ENCODE measurements at regions not wholly inside any gene's neighbourhood (a gene's known extent, or its start where the extent isn't known, plus 50 kb on each side); places are given as distances from the start of the nearest gene placed in this dataset.

GRCh38 chr12:23005387-23005786 lies 380.4 kb downstream of the ETNK1 start:
- Histone ChIP-seq H4K20me1 (ENCODE audit: insufficient read depth, low read length, poor library complexity, severe bottlenecking) (no peaks in the 10 kb centered on the region), H3K9me3 (ENCODE audit: insufficient read depth, low read depth, low read length) (no peaks in the 10 kb centered on the region), H3K9ac (ENCODE audit: low read depth, low read length, poor library complexity, severe bottlenecking) (no peak overlapping the region), H2AFZ (ENCODE audit: low read length) (no peak overlapping the region), H3K27me3 (ENCODE audit: insufficient read depth, low read length, poor library complexity, severe bottlenecking) (no peaks in the 10 kb centered on the region), H3K4me2 (ENCODE audit: low read depth, low read length, poor library complexity, severe bottlenecking) (no peak overlapping the region), H3K79me2 (ENCODE audit: insufficient read depth, low read length) (no peaks in the 10 kb centered on the region), H3K4me3 (ENCODE audit: low read length, poor library complexity, severe bottlenecking) (no peak overlapping the region), H3K4me1 (ENCODE audit: insufficient read depth, low read length, poor library complexity, severe bottlenecking) (no peaks in the 10 kb centered on the region), H3K36me3 (ENCODE audit: insufficient read depth, low read length) (no peaks in the 10 kb centered on the region), H3F3A (ENCODE audit: low read depth) (no peaks in the 10 kb centered on the region), H3K9me2 (replicated peaks; ENCODE audit: low read depth, low read length) (no peaks in the 10 kb centered on the region)
- TF ChIP-seq, protein P1, sequence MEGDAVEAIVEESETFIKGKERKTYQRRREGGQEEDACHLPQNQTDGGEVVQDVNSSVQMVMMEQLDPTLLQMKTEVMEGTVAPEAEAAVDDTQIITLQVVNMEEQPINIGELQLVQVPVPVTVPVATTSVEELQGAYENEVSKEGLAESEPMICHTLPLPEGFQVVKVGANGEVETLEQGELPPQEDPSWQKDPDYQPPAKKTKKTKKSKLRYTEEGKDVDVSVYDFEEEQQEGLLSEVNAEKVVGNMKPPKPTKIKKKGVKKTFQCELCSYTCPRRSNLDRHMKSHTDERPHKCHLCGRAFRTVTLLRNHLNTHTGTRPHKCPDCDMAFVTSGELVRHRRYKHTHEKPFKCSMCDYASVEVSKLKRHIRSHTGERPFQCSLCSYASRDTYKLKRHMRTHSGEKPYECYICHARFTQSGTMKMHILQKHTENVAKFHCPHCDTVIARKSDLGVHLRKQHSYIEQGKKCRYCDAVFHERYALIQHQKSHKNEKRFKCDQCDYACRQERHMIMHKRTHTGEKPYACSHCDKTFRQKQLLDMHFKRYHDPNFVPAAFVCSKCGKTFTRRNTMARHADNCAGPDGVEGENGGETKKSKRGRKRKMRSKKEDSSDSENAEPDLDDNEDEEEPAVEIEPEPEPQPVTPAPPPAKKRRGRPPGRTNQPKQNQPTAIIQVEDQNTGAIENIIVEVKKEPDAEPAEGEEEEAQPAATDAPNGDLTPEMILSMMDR (conservative IDR thresholded peaks at IDR 0.05; ENCODE audit: low read length): no peak
- TF ChIP-seq EZH2phosphoT487 (IDR thresholded peaks at IDR 0.05; ENCODE audit: borderline replicate concordance): no peak

GRCh38 chr12:23006413-23006812 lies 381.4 kb downstream of the ETNK1 start:
- Histone ChIP-seq H3K4me3 (ENCODE audit: low read length, poor library complexity, severe bottlenecking) (no peak overlapping the region), H3K9me3 (ENCODE audit: insufficient read depth, low read depth, low read length) (no peaks in the 10 kb centered on the region), H4K20me1 (ENCODE audit: insufficient read depth, low read length, poor library complexity, severe bottlenecking) (no peaks in the 10 kb centered on the region)

GRCh38 chr12:23008623-23009022 lies 383.7 kb downstream of the ETNK1 start:
- Histone ChIP-seq H3K4me1 (ENCODE audit: insufficient read depth, low read length, poor library complexity, severe bottlenecking) (no peaks in the 10 kb centered on the region), H3K9ac (ENCODE audit: low read depth, low read length, poor library complexity, severe bottlenecking) (no peak overlapping the region), H3K4me3 (ENCODE audit: low read length, poor library complexity, severe bottlenecking) (no peak overlapping the region), H2AFZ (ENCODE audit: low read length) (no peak overlapping the region), H3F3A (ENCODE audit: low read depth) (no peaks in the 10 kb centered on the region), H3K27me3 (ENCODE audit: insufficient read depth, low read length, poor library complexity, severe bottlenecking) (no peaks in the 10 kb centered on the region), H3K4me2 (ENCODE audit: low read depth, low read length, poor library complexity, severe bottlenecking) (no peak overlapping the region), H3K79me2 (ENCODE audit: insufficient read depth, low read length) (no peaks in the 10 kb centered on the region), H3K36me3 (ENCODE audit: insufficient read depth, low read length) (no peaks in the 10 kb centered on the region), H3K9me3 (ENCODE audit: insufficient read depth, low read depth, low read length) (no peaks in the 10 kb centered on the region), H4K20me1 (ENCODE audit: insufficient read depth, low read length, poor library complexity, severe bottlenecking) (no peaks in the 10 kb centered on the region), H3K9me2 (replicated peaks; ENCODE audit: low read depth, low read length) (no peaks in the 10 kb centered on the region)
- no peak for TF ChIP-seq EZH2phosphoT487 (IDR thresholded peaks at IDR 0.05; ENCODE audit: borderline replicate concordance)
- TF ChIP-seq, protein P1 (conservative IDR thresholded peaks at IDR 0.05; ENCODE audit: low read length): no peak

More at GRCh38 chr12:23006413-23006812, 381.4 kb downstream of the ETNK1 start:
- Histone ChIP-seq H3F3A (ENCODE audit: low read depth) (no peaks in the 10 kb centered on the region), H2AFZ (ENCODE audit: low read length) (no peak overlapping the region), H3K9me2 (replicated peaks; ENCODE audit: low read depth, low read length) (no peaks in the 10 kb centered on the region), H3K27me3 (ENCODE audit: insufficient read depth, low read length, poor library complexity, severe bottlenecking) (no peaks in the 10 kb centered on the region), H3K4me2 (ENCODE audit: low read depth, low read length, poor library complexity, severe bottlenecking) (no peak overlapping the region), H3K9ac (ENCODE audit: low read depth, low read length, poor library complexity, severe bottlenecking) (no peak overlapping the region), H3K4me1 (ENCODE audit: insufficient read depth, low read length, poor library complexity, severe bottlenecking) (no peaks in the 10 kb centered on the region), H3K79me2 (ENCODE audit: insufficient read depth, low read length) (no peaks in the 10 kb centered on the region), H3K36me3 (ENCODE audit: insufficient read depth, low read length) (no peaks in the 10 kb centered on the region)
- TF ChIP-seq, protein P1 (conservative IDR thresholded peaks at IDR 0.05; ENCODE audit: low read length): no peak
- no peak for TF ChIP-seq EZH2phosphoT487 (IDR thresholded peaks at IDR 0.05; ENCODE audit: borderline replicate concordance)

All from Loucy (cell line).